HTR-8/SVneo (cell line): ENCODE measurements at regions not wholly inside any gene's neighbourhood (a gene's known extent, or its start where the extent isn't known, plus 50 kb on each side); places are given as distances from the start of the nearest gene placed in this dataset.

Source experiments
- DNase-seq: peaks from one replicate; pipeline ENCODE4 v3.0.0; 2011; ENCODE audit warnings: low spot score, mixed read lengths; ENCODE audit not compliant: insufficient read length
- FAIRE-seq: peaks from 2 replicates; lab custom pipeline; 2011; peaks lifted over from hg19 to GRCh38; lab: Jason Lieb, UNC

GRCh38 chr1:82195245-82195644 is 394.5 kb downstream of the ADGRL2 start:
- DNase-seq: no peak
- no peak for FAIRE-seq

GRCh38 chr1:82185084-82185483 is 384.4 kb downstream of the ADGRL2 start:
- FAIRE-seq (no peak), DNase-seq (no peak)

- no peak for FAIRE-seq
- no peak for DNase-seq
These were observed 381.1 kb downstream of the ADGRL2 start for GRCh38 chr1:82181846-82182245.

GRCh38 chr1:82179131-82179530 is 378.4 kb downstream of the ADGRL2 start:
- FAIRE-seq (no peak), DNase-seq (no peak)

- FAIRE-seq (no peak), DNase-seq (no peak)
These were observed 376.5 kb downstream of the ADGRL2 start for GRCh38 chr1:82177192-82177591.

GRCh38 chr1:82171955-82172354 is 371.2 kb downstream of the ADGRL2 start:
- DNase-seq: no peak
- FAIRE-seq: no peak

- DNase-seq: no peak
- no peak for FAIRE-seq
These were observed 367.7 kb downstream of the ADGRL2 start for GRCh38 chr1:82168482-82168881.

GRCh38 chr1:82165304-82165703 is 364.6 kb downstream of the ADGRL2 start:
- DNase-seq: no peak
- FAIRE-seq: no peak

- FAIRE-seq (no peak), DNase-seq (no peak)
These were observed 362.0 kb downstream of the ADGRL2 start for GRCh38 chr1:82162486-82163420.

- DNase-seq (peak; percentile 10), FAIRE-seq (no peak)
These were observed 361.0 kb downstream of the ADGRL2 start for GRCh38 chr1:82161700-82162141.

GRCh38 chr1:82160903-82161302 is 360.2 kb downstream of the ADGRL2 start:
- FAIRE-seq: no peak
- no peak for DNase-seq

- DNase-seq: no peak
- FAIRE-seq: no peak
These were observed 359.3 kb downstream of the ADGRL2 start for GRCh38 chr1:82160036-82160435.

- FAIRE-seq: no peak
These were observed 358.2 kb downstream of the ADGRL2 start for GRCh38 chr1:82158981-82159380.

GRCh38 chr1:82154219-82154970 is 353.7 kb downstream of the ADGRL2 start:
- FAIRE-seq: no peak

More at GRCh38 chr1:82158981-82159380, 358.2 kb downstream of the ADGRL2 start:
- DNase-seq: no peak

GRCh38 chr1:82153752-82154151 is 353.0 kb downstream of the ADGRL2 start:
- FAIRE-seq (no peak), DNase-seq (no peak)

More at GRCh38 chr1:82154219-82154970, 353.7 kb downstream of the ADGRL2 start:
- no peak for DNase-seq

- FAIRE-seq (no peak), DNase-seq (no peak)
These were observed 352.5 kb downstream of the ADGRL2 start for GRCh38 chr1:82153272-82153629.

- FAIRE-seq: no peak
- DNase-seq: no peak
These were observed 351.9 kb downstream of the ADGRL2 start for GRCh38 chr1:82152356-82153271.

- DNase-seq: no peak
- FAIRE-seq: no peak
These were observed 344.9 kb downstream of the ADGRL2 start for GRCh38 chr1:82145656-82146055.

- no peak for DNase-seq
- FAIRE-seq: no peak
These were observed 342.5 kb downstream of the ADGRL2 start for GRCh38 chr1:82143108-82143833.
